ENCODE measurements at regions not wholly inside any gene's neighbourhood (a gene's known extent, or its start where the extent isn't known, plus 50 kb on each side); places are given as distances from the start of the nearest gene placed in this dataset.

DNA sequence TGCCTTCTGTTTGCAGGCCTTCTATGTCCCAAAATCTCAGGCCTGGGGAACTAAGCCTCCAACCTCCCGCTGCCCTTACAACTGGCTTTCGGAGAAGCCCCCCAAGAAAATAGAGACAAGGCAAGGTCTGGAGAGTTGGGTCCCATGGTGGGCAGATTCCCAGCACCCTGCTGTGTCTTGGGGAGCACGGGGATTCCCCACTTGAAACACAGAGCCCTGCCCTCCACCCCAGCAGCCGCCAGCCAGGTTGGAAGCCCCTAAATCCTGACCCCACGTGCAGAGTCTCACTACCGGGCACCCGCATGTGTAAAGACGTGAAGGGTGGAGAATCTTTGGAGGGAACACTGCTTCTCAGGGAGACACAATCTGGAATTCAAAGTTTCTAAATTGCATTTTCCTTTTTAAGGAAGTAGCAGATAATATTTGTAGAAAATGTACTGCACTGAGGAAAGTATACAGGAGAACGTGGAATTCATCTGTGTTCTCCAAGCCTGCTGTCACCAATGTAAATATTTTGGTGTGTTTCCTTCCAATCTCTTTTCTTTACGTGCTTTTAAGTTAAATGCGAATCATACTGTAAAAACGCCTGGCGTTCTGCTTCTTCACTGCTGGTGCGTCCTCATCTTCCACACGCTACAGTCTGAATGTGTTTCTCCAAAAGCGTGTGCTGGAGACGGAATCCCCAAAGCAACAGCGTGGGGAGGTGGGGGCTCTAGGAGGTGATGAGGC, 220.9 kb downstream of the BRD1 start:
- TF ChIP-seq EZH2 (IDR thresholded peaks at IDR 0.05; ENCODE audit: insufficient read depth, poor library complexity, severe bottlenecking) (no peak), EZH2phosphoT487 (IDR thresholded peaks at IDR 0.05; ENCODE audit: insufficient read depth, low read depth) (no peak)
